NB4 (cell line): ENCODE measurements at regions not wholly inside any gene's neighbourhood (a gene's known extent, or its start where the extent isn't known, plus 50 kb on each side); places are given as distances from the start of the nearest gene placed in this dataset.

ENCODE experiments used
- CTCF ChIP-seq: IDR thresholded peaks from one replicate; pipeline ENCODE4 v1.5.1; 2012; ENCODE audit warnings: low read depth, low read length
- MYC ChIP-seq: IDR thresholded peaks from 2 replicates; pipeline ENCODE4 v1.6.1; 2011; ENCODE audit warnings: low read depth, low read length
- POLR2A ChIP-seq: IDR thresholded peaks from 2 replicates; pipeline ENCODE4 v1.6.1; 2011; ENCODE audit warnings: mild to moderate bottlenecking; ENCODE audit not compliant: insufficient read length; ENCODE audit errors: extremely low read depth

- no peak for TF ChIP-seq CTCF
- TF ChIP-seq MYC, result no peak
- no peak for TF ChIP-seq POLR2A
Observed at GRCh38 chr3:105999856-106000255, 131.0 kb upstream of the CBLB start.
